HG03575 (cell line): ENCODE measurements at regions not wholly inside any gene's neighbourhood (a gene's known extent, or its start where the extent isn't known, plus 50 kb on each side); places are given as distances from the start of the nearest gene placed in this dataset.

Experiments used
- ATAC-seq: cut with Tn5 transposase; IDR thresholded peaks from one replicate; pipeline ENCODE4 v1.9.1; 2021; ENCODE audit not compliant: unreplicated experiment, insufficient number of reproducible peaks, low FRiP score; ENCODE audit errors: extremely low read depth

DNA sequence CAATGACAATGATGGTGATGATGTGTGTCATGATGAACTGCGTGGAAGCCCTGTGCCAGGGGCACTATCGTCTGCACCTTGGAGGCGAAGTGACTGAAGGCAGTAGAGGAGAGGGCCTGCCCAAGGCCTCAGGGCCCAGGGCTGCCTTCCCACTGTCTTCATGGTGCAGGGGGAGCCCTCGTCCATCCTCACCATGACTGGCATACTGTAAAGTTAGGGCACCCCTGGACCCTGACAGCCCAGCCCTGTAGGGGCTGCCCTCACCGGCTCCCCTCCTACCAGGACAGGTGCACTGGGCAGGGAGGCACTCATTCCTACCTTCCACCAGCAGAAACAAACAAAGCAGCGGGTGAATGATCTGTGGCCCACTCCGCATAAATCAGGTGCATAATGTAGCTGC, 156.9 kb upstream of the C1orf174 start:
- no peak for ATAC-seq

GRCh38 chr1:4057603-4058002, 157.5 kb upstream of the C1orf174 start:
- no peak for ATAC-seq

DNA sequence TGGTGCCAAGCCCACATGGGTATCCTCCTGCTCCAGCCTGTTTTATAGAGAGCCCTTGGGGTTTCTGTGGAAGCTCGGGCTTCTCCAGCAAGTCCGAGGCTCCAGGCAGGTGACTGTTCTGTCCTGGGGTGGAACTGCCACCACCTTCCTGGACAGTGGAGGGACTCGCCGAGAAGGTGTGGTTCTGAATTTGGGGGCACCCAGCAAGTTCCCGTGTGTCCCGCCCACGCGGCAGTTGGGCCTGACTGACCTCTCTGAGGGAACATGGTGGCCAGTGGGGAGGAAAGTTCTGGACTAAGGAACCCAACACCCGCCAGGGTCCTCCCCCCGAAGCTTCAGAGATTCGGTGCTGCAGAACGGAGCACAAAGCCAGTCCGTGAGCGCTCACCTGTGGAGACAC, 158.1 kb upstream of the C1orf174 start:
- no peak for ATAC-seq

DNA sequence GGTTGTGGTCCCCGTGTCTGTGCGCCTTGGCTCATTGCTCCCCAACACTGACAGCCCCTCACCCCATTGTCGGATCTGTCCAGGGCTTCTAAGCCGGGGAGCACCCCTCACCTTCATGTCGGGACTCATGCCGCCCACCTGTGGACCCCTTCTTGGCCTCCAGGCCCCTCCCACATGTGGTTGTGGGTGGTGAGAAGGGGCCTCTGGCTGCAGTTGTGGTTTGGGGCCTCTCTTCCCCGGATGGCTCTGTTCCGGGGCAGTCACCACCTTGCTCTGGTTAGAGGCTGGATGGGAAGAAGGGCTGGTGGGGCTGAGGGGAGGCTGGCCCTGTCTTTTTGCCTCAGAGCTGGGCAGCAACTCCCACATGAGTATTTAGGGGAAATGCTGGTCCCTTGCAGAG, 158.6 kb upstream of the C1orf174 start:
- no peak for ATAC-seq

- no peak for ATAC-seq
These were observed 159.2 kb upstream of the C1orf174 start for GRCh38 chr1:4059270-4059669.

- no peak for ATAC-seq
These were observed 160.8 kb upstream of the C1orf174 start for GRCh38 chr1:4060850-4061249.

- ATAC-seq, result no peak
These were observed 161.5 kb upstream of the C1orf174 start for GRCh38 chr1:4061521-4062031.

DNA sequence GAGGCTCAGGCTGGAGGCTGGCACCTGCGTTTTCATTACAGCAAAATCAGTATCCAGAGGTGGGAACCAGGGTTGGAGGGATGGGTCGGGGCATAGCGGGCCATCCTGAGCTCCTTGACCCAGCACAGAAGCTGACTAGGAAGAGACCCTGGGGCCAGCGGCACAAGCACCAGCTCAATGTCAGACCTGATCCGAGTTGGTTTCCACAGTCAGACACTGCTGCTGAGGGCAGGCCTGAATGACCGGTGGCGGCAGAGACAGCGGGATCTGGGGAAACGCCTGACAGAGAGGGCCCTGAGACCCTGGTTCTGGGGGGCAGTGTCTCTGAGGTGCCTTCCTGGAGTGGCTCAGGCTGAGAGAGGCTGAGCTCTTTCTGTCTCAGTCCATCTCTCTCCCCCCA, 162.0 kb upstream of the C1orf174 start:
- no peak for ATAC-seq

DNA sequence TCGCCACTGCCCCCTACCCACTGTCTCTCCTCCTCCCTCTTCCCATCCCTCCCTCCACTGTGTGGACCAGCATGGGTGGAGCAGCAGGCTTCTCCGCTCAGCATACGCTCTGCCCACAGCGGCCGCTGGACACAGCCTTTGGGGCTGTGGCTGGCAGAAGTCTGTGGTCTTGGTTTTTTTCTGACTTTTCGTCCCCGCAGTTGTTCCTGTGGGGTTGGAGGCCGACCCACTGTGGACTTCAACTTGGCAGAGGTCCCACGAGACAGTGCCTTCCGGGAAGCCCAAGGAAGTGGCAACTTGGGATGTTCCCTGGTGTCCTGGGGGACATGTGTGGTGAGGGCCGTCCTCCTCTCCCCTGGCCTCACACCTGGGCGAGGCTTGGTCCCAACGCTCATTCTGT, 162.5 kb upstream of the C1orf174 start:
- ATAC-seq, result no peak

DNA sequence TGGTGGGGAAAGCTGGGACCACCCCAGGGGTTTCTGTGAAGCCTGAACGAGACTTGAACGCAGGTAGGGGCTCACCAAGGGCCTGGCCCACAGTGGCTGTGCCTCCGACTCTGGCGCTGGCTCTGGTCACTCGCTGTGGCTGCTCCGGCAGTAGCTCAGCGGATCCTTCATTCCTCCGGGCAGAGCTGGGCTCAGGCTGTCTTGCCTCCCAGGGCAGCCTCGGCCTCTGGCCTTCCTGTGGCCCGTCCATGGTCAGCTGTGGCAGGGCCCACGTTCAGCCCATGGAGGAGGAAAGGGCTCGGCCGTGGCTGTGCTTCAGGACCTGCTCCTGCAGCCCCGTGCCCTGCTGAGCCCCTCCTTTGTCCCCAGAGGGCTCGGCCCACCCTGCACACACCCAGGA, 162.9 kb upstream of the C1orf174 start:
- ATAC-seq, result no peak

DNA sequence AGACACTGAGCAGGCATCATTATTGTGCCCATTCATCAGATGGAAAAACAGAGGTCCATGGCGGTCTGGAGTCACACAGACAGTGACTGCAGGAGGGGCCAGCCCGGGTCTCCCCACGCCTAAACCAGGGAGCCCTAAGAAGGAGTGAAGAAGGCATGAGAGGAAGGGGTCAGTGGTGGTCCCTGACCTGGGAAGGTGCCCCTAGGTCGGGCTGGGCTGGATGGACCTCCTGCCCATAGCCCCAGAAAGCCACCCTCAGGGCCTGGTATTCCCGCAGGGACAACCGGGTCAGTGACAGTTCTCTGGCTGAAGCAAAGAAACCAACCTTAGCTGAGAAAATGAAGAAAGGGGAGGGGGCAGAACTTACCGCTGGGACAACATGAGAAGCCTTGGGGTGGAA, 163.4 kb upstream of the C1orf174 start:
- no peak for ATAC-seq

- no peak for ATAC-seq
These were observed 164.2 kb upstream of the C1orf174 start for GRCh38 chr1:4064150-4064889.

DNA sequence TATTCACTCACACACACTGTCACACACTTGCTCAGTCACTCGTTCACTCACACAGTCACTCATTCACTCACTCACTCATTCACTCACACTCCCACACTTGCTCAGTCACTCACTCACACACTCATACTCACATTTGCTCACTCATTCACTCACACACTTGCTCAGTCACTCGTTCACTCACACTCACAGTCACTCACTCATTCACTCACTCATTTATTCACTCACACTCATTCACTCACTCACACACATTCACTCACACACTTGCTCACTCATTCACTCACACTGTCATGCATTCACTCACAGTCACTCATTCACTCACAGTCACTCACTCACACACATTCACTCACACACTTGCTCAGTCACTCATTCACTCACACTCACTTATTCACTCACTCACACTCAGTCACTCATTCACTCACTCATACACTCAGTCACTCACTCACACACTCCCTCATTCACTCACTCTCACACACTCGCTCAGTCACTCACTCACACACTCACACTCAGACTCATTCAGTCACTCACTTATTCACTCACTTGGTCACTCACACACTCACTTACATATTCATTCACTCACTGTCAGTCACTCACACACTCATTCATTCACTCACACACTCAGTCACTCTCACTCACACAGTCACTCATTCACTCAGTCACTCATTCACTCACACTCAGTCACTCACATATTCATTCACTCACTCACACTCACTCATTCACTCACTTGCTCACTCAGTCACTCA, 167.0 kb upstream of the C1orf174 start:
- no peak for ATAC-seq

GRCh38 chr1:4068076-4068475, 168.0 kb upstream of the C1orf174 start:
- ATAC-seq, result no peak

DNA sequence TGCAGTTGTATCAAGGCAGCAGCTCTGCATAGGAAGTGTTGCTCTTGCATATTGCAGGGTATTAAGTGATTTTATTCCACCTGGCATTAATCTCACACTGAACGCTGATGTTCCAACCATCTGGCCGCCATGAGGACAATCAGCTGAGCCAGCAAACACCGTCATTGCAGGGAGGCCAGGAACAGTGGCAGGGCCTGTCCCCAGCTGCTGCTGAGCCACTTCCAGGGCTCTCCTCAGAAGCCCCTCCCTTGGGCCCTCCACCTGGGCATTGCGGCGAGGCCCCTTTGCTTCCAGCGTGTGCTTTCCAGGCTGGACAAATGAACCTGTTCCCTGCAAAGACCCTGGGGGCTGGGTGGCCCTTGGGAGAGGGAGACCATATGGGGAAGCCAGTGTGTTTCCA, 171.6 kb upstream of the C1orf174 start:
- ATAC-seq, result no peak

GRCh38 chr1:4072481-4073153, 172.5 kb upstream of the C1orf174 start:
- no peak for ATAC-seq

DNA sequence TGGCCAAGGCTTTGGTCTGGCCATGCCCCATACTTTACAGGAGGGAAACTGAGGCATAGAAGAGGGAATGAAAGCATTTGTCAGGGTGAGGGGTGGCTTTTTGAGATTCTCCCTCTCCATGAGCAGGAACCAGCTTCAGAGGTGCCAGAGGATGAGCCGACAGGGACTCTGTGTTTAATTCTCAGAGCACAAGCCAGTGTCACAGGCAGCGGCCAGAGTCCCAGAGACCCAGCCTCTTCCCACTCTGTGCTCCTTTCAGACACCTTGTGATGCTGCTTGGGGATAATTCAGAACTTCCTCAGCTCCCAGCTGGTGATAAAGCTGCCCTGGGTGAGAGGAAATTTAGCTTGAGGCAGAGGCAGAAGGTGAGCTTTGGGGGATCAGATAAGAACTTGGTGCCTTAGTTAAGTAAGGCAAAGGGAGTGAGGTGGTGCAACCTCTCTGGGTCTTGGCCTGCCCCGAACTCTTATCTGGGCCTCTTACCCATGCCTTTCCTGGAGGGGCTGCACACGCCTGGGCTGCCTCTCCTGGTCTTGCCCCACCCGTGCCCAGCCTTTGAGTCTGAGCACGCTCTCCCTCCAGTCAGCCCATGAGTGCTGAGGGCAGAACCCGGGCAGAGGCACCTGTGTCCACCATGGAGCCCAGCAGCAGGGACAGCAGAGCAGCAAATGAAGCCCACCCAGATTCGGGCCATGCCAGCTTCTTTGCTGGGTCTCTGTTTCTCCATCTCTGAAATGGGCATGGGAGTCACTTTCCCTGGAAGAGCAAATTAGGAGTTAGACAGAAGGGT, 175.6 kb upstream of the C1orf174 start:
- no peak for ATAC-seq

DNA sequence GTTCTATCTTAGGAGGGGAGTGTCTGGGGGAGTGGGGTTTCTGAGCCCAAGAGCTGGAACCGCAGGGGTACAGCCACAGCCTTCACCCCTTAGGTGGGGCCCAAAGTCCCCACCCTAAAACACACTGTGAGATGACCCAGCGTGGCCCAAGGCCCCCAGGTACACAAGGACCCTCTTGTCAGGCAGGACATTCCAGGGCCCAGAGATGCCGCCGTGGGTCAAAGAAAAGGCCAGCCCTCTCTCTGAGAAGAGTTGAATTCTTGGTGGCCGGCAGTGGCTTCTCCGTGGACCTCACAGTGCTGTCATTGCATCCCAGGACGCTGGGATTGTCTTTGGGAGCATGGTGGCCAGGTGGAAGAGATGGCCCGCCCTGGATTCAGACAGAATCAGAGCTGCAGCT, 176.3 kb upstream of the C1orf174 start:
- ATAC-seq, result no peak
